ENCODE measurements at regions not wholly inside any gene's neighbourhood (a gene's known extent, or its start where the extent isn't known, plus 50 kb on each side); places are given as distances from the start of the nearest gene placed in this dataset.

DNA sequence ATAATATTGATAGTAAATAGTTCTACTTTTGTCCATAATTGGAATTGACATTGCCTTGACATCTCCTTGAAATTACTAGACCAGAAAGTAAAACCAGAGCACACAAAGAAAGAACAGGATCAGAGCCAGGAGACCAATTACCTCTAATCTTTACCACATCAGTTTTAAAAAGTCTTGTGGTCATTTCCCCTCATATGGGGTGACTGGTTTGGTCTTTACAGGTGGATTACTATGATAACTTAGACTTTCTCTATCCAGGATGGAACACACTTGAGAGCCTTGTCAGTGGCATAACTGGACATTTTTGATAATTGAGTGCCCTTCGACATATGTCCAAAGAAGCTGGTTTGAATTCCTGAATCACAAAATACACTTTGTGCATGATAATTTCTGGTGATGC lies 1148.1 kb upstream of the NCAM2 start:
- H3K9me3 Mint-ChIP-seq, result no peaks in the 10 kb centered on the region
- TF ChIP-seq, protein P1, sequence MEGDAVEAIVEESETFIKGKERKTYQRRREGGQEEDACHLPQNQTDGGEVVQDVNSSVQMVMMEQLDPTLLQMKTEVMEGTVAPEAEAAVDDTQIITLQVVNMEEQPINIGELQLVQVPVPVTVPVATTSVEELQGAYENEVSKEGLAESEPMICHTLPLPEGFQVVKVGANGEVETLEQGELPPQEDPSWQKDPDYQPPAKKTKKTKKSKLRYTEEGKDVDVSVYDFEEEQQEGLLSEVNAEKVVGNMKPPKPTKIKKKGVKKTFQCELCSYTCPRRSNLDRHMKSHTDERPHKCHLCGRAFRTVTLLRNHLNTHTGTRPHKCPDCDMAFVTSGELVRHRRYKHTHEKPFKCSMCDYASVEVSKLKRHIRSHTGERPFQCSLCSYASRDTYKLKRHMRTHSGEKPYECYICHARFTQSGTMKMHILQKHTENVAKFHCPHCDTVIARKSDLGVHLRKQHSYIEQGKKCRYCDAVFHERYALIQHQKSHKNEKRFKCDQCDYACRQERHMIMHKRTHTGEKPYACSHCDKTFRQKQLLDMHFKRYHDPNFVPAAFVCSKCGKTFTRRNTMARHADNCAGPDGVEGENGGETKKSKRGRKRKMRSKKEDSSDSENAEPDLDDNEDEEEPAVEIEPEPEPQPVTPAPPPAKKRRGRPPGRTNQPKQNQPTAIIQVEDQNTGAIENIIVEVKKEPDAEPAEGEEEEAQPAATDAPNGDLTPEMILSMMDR (IDR thresholded peaks at IDR 0.05; ENCODE audit: unreplicated experiment), result no peak
- H3K27ac Mint-ChIP-seq, result no peak overlapping the region
- H3K4me3 Mint-ChIP-seq, result no peak overlapping the region
- H3K36me3 Mint-ChIP-seq, result no peaks in the 10 kb centered on the region
- no peaks in the 10 kb centered on the region for H3K4me1 Mint-ChIP-seq
- no peaks in the 10 kb centered on the region for H3K27me3 Mint-ChIP-seq (ENCODE audit: low read depth)
- no peak for DNase-seq (ENCODE audit: low spot score in 2 of 2, unreplicated experiment in 2 of 2)

DNA sequence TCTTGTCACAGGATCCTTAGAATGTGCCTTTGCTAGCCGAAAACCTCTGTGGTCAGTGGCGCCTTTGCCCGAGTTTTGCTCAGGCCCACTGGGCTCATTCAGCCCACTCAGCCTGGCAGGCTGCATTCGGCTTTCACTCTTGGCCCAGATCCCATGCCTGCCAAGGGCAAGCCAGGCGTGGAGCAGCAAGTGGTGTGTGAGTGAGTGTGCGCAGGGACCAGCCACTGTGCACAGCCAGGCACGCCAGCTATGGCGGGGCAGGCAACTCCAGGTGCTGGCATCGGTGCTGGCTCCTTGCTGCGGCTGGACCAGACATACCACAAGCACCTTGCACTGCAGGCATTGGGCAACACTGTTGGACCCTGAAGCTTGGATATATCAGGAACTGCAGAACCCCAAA lies 1145.1 kb upstream of the NCAM2 start:
- H3K27me3 Mint-ChIP-seq (ENCODE audit: low read depth), result no peaks in the 10 kb centered on the region
- H3K27ac Mint-ChIP-seq, result no peak overlapping the region
- no peaks in the 10 kb centered on the region for H3K36me3 Mint-ChIP-seq
- no peaks in the 10 kb centered on the region for H3K9me3 Mint-ChIP-seq
- H3K4me3 Mint-ChIP-seq, result no peak overlapping the region
- no peak for DNase-seq (ENCODE audit: low spot score in 2 of 2, unreplicated experiment in 2 of 2)
- TF ChIP-seq, protein P1 (IDR thresholded peaks at IDR 0.05; ENCODE audit: unreplicated experiment), result no peak
- H3K4me1 Mint-ChIP-seq, result no peaks in the 10 kb centered on the region

DNA sequence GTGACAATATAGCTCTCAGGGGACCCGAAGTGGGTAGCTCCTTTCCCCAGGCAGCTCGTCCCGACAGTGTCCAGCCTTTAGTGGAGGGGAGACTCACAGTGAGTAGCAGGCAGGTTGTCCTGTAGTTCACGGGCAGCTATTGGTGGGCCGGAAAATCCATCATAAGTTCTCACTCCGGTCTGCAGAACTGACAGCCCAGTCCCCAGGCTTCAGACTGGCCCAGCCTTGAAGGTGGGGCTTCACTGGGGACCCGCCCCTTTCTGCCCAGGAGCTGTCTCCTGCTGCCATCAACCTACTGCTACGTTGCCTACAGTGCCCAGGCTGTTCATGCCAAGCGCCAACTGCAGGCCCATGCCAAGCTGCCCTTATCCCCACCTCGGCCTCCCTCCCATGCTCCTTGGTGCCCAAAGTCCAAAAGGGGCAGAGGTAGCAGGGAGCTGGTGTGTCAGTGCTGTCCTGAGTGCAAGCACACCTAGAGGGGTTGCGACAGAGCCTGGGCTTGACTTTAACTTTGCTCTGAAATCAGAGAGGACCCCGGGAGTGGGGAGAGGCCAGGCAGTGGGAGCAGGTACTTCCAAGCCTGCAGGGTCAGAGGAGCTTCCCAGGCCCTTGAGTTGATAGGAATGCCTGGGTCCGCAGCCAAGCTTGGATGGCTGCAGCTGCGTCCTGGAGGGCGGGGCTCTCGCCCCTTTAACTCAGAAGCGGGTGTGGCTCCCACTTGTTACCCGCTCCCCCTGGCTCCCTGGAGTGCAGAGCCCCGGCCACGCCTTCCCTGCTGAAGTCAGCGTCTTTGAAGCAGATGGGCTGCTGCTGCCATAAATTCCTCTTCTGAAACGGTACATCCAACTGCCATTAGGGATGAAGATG lies 1144.3 kb upstream of the NCAM2 start:
- no peak for DNase-seq (ENCODE audit: low spot score in 2 of 2, unreplicated experiment in 2 of 2)
- Mint-ChIP-seq H3K27me3 (ENCODE audit: low read depth) (no peaks in the 10 kb centered on the region), H3K9me3 (no peaks in the 10 kb centered on the region)

DNA sequence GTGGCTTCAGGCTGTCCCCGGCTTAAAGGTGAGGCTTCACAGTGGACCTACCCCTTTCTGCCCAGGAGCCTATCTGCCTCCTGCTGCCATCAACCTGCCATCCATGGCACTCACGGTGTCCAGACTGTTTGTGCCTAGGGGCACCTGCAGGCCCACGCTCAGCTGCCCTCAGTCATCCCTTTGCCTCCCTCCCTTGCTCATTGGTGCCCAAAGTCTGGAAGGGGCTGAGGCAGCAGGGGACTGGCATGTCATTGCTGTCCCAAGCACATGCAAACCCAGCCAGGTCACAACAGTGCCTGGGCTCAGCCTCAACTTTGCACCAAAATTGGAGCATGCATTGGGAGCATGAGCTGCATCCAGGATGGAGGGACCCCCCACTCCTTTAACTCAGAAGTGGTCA lies 1142.7 kb upstream of the NCAM2 start:
- Mint-ChIP-seq H3K9me3 (no peaks in the 10 kb centered on the region), H3K27ac (no peak overlapping the region), H3K36me3 (no peaks in the 10 kb centered on the region), H3K4me3 (no peak overlapping the region), H3K4me1 (no peaks in the 10 kb centered on the region), H3K27me3 (ENCODE audit: low read depth) (no peaks in the 10 kb centered on the region)
- DNase-seq (ENCODE audit: low spot score in 2 of 2, unreplicated experiment in 2 of 2), result no peak
- TF ChIP-seq, protein P1 (IDR thresholded peaks at IDR 0.05; ENCODE audit: unreplicated experiment), result no peak

More for the DNA sequence above, 1144.3 kb upstream of the NCAM2 start:
- no peak overlapping the region for H3K4me3 Mint-ChIP-seq
- no peak overlapping the region for H3K27ac Mint-ChIP-seq
- TF ChIP-seq, protein P1 (IDR thresholded peaks at IDR 0.05; ENCODE audit: unreplicated experiment), result no peak
- no peaks in the 10 kb centered on the region for H3K36me3 Mint-ChIP-seq
- no peaks in the 10 kb centered on the region for H3K4me1 Mint-ChIP-seq

DNA sequence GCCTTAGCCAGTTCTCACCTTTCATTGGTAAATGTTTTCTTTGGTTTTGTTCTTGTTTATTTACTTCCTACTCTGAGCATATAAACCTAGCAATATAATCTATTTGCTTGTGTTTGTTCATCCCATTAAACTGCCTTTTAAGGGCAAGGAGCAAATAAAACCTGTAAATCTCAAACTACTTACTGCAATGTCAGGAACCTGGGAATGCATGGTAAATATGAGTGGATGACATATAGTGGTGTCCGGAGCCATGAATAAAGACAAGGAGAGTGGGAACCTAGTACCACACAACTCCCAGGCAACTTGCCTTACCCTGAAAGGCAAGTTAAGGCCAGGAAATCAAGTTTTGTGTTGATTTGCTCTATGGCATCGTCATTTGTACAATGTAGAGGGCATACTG lies 1133.7 kb upstream of the NCAM2 start:
- TF ChIP-seq, protein P1 (IDR thresholded peaks at IDR 0.05; ENCODE audit: unreplicated experiment), result no peak
- H3K27ac Mint-ChIP-seq, result no peak overlapping the region
- no peaks in the 10 kb centered on the region for H3K4me1 Mint-ChIP-seq
- no peaks in the 10 kb centered on the region for H3K27me3 Mint-ChIP-seq (ENCODE audit: low read depth)
- H3K36me3 Mint-ChIP-seq, result no peaks in the 10 kb centered on the region
- no peak overlapping the region for H3K4me3 Mint-ChIP-seq
- H3K9me3 Mint-ChIP-seq, result no peaks in the 10 kb centered on the region
- DNase-seq (ENCODE audit: low spot score in 2 of 2, unreplicated experiment in 2 of 2), result no peak

All from mesothelial cell of epicardium (in vitro differentiated cells).